AML-193 (cell line): ENCODE measurements at regions not wholly inside any gene's neighbourhood (a gene's known extent, or its start where the extent isn't known, plus 50 kb on each side); places are given as distances from the start of the nearest gene placed in this dataset.
A peak's percentile ranks its signal among the peaks of the same experiment; 100 is the strongest.

ENCODE experiments used
- DNase-seq, 2 experiments: peaks; one replicate each; lab custom pipeline; 2025; lab: John Stamatoyannopoulos, UW

DNA sequence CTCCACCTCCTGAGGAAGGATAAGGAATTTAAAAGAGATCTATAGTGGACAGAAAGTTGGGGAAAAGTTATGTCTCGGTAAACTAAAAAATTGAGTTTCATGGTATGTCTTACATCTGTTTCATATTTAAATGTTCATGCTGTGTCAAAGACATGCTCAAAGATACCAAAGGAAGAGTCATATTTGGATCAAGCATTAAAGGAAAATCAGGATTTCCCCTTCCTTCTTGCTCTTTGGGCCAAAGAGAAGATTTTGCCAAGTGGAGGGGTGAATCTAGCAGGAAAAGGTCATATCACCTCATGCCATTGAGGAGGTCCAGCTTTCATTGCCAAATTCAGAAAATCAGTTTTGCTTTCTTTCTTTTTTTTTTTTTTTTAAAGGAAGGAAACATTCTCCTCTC, 192.4 kb downstream of the OGFRL1 start:
- DNase-seq, result no peak

DNA sequence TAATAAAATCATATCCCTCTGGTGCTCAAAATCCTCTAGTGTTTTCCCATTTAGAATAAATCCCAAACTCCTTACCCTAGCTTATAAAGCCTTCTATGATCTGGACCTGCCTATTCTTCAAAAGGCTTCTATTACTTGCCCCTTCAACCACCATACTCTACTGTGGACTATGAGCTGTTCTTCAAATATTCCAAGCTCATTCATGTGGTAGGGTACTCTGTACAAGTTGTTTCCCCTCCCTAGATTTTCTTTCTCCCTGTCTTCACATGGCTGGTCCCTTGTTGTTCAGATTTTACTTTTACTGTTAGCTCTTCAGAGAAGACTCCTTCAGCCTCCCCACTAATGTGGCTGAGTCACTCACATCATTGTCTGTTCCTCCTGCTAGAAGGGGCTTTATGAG, 193.2 kb downstream of the OGFRL1 start:
- no peak for DNase-seq

DNA sequence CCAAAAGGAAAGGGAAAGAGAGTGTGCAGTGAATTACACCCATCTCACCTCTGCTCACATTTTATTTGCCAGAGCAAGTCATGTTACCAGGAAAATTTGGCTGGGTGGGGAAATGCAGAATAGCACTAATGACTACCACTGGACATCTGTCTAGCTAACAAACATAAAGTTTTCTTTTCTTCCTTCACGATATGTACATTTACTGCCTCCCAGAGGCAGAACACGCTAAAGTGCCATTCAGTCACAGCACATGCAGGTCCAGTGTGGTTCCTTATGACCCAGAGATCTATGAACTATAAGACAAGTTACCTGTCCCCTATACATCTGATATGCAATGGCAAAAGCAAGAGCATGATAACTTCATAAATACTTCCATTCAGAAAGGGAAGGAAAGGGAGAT, 194.1 kb downstream of the OGFRL1 start:
- DNase-seq, result no peak

DNA sequence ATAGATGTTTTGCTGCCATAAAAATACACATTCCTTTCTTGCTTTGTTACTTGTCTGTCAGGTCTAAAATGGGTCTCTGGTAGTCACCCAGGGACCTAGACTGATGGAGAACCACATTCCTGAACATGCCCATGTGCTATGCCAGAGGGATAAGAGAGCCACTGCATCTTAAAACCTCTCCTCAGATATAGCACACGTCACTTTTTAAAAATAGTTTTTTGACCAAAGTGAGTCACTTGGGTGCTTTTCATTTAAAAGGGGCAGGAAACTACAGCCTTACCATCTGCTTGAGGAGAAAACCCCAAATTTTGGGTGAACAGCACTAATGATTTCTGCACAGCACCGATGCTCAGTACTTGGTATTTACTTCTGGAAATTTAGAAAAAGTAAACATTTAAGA, 197.8 kb downstream of the OGFRL1 start:
- DNase-seq, result no peak

DNA sequence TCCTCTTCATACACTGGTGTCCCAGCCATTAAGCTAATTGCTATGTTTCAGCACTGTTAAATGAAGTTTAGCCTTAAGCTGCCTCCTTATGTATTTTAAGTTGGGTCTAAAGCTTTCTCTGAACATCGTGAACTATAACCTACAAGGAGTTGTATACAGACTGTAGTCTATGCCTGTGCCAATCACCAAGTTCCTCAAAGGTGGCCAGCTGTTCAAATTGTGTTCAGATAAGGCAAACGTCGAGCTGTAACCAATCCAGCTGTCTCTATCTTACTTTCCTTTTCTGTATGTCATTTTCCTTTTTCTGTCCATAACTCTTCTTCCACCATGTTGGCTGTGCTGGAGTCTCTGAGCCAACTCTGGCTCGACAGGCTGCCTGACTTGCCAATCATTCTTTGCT, 199.6 kb downstream of the OGFRL1 start:
- no peak for DNase-seq

DNA sequence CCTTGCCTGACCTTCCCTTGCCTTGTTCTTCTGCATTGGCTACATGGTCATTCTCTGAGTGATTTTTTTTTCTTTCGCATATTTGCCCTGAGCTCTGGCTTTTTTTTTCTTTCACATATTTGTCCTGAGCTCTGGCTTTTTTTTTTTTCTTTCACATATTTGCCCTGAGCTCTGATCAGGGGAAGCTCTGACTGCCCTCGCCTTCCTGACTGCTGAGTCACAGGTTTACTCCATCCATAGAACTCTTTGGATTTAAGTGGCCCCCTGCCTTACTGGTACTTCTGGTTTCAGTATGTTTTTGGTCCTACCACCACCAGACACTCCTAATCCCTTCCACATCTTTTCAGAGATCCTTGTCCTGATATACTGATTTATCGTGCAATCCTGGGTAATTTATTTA, 201.1 kb downstream of the OGFRL1 start:
- no peak for DNase-seq

DNA sequence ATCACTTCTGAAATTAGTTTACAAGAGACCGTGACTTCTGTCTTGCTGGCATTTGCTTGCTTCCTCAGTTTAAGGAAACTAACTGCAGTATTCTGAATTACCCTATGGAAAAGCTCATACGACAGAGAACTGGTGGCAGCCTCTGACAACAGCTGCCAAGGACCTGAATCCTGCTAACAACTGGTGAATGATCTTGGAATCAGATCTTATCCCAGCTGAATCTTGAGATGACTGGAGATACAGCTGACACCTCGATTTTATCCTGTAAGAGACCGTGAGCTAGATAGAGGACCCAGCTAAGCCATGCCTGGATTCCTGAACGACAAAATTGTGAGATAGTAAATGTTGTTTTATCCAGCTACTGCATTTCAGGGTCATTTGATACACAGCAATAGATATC, 202.3 kb downstream of the OGFRL1 start:
- DNase-seq, result no peak

DNA sequence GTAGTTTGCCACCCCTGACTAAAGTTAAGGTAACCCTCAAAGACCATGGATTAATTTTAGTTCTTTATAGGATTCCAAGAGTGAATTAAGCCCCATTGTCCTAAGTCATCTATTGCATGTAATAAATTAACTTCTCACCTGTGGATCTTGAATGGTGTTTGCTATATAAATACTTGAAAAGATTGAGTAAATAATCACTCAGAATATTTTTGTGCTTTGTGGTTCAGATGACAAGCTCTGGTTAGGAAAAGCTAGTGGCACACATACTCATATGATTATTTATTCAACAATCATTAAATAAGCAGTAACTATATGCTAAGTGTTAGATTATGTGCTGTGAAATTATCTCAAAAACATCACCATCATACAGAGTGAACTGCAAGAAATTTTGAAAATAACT, 203.2 kb downstream of the OGFRL1 start:
- DNase-seq, result no peak

DNA sequence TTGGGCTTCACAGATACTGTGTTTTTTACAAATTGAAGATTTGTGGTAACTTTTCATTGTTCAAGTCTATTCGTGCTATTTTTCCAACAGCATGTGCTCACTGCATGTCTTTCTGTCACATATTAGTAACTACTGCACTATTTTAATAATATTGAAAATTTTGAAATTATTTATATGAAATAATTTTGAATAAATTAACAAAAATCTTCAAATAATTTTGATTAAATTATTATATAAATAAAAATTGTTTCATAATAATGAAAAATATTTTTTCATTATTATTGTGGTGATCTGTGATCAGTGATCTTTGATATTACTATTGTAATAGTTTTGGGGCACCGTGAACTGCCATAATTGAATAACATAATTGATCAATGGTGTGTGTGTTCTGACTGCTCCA, 204.1 kb downstream of the OGFRL1 start:
- no peak for DNase-seq

DNA sequence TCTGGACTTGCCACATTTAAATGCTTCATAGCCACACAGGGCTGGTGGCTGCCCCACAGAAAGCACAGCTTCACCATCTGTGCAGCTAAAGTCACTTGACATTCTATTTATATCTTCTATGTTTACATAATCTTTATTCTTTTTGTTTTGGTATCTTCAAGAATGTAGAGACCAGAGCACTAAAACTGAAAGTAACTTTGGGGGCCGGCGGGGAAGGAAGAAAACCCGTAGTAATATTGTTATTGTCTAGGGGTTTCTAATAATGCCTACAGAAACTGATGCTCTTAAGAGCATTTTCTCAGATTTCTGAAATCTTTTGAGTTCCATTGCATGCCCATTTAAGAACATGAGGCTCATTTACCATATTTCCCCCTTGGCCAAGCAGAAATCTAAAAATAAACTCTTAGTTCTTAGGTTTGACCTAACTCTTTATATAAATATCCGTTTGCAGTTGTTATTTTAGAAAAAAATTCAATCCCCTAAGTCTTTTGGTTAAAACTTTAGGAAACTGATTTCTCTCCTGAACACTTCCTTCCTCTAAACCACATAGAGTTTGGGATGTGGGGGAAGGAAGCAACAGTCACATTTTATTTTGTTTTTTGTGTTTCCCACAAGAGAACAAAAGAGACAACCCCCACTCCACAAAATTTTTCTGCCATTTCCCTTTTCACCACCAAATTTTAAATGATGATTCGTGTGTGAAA, 207.6 kb downstream of the OGFRL1 start:
- no peak for DNase-seq

DNA sequence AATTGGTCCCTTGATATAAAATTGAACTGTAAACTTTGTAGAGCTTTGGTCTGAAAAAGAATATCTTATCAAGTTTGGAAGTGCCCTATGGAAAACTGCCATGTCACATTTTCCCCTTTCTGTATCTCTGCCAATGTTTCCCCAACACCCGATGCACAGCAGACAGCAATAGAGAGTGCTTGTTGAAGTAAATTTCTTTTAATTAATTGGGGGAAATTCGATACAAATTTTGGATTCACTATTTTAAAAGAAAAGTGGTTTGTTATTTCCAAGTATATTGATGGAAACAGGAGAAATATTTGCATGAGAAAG, 208.1 kb downstream of the OGFRL1 start:
- no peak for DNase-seq

DNA sequence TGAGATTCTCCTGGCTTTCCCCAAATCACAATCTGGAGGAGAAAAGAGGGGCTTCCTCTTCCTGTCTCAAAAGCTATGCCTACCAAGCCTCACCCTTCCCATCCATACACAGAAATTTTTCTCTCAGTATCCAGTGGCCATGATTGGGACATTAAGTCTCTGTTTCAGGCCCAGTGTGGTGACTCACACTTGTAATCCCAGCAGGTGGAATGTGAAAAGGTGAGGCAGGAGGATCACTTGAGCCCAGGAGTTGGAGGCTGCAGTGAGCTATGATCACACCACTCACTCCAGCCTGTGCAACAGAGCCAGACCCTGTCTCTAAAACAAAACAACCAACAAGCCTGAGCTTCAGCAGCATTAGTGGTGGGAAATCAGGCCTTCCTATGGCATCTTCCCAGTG, 210.0 kb downstream of the OGFRL1 start:
- DNase-seq, result no peak

DNA sequence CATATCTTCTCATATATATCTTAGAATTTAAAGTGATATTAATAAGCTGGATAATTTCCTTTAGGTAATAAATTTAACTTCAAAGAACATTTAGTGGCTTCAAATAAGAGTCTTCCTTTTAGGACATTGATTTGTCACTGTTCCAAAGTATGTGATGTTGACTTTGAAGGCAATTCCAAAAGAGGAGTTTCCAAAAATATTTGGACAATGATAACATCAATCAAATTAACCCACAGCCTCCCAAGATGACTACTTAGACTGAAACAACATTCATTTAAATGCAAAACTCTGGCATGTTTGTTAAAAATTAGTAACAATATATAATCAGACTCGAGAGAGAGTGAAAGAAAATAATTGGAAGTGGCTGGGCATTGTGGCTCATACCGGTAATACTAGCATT, 211.1 kb downstream of the OGFRL1 start:
- no peak for DNase-seq

DNA sequence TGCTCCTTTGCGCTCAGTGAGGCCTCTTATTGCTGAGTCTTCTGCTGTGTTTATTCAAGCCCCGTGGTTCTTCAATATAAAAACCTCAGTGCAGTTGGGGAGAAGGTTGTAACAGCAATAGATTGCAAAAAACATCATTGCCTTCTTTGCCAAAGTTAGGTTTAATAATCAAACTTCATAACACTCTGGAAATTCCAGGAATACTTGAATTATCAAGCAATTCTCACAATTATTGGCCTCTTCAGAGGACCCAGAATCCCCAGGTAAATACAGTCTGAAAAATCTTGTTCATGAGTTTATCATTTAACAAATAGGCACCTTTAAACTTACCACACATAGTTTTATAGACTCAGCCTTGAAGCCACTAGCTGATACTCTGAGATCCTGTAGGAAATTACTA, 213.6 kb downstream of the OGFRL1 start:
- no peak for DNase-seq

DNA sequence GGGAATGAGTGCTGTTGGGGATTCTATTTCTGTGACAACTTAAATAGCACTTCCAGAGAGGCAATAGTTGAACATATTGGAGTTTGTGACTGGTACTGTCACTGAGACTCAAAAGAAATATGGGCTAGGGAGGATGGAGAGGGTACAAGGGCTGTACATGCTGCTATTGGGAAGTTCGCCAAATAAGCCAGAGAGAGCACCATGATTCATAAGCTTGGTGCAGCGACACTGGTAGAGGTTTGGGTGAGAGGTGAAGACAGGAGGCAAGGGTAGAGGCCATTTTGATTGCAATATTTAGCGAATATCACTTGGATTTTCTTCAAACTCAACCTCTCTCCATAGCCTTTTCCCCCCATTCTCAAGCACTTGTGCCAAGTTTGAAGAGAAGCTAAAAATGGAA, 214.3 kb downstream of the OGFRL1 start:
- no peak for DNase-seq

DNA sequence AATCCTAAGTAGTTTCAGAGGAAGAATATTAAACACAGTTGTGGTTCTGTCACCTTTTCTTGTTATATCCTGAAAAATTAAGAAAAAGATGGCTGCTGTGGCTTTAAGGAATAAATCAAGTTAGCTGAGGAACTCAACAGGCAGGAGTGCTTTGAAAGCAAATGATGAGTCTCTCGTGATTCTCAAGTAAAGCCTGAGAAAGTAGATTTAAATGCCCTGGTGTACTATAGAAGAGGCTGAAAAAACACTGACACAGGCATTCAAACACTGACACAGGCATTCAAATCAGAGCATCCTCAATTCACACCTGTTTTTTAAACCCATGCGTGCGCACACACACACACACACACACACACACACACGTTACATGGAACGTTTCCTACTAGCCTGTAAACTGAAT, 218.6 kb downstream of the OGFRL1 start:
- DNase-seq, result no peak

DNA sequence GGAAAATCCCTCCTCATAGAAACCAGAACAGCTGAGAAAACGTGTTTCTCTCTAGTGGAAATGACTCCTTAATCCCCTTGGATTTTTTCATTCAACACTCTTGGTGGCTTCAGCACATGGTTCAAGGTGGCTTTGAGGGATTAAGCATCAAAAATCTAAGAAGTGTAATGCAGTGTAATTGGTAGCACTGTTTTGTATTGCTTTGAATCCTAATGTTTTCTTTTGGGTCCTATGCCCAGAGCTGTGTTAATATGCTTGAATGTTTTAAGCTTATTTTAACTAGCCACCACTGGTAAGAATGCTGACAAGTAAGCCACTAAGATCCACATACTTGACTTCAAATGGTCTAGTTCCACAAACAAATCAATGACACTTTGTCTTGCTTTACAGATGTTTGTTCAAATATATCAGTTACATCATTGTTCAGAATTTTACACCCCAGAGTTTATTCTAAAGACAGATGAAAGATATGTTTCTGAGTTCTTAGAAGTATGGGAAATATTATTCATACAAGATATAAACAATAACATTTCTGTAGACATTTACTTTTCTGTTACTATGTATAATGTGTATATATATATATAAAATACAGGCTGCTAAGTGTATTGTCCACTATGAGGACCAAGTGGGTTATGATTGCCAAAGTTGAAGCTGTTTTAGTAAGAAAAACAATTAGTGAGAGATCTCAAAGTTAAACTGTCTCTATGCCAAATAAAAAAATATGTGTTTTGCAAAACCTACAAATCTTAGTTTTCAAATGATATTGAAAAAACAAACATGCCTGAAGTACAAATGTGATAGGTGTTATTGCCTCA, 220.8 kb downstream of the OGFRL1 start:
- DNase-seq, result no peak

DNA sequence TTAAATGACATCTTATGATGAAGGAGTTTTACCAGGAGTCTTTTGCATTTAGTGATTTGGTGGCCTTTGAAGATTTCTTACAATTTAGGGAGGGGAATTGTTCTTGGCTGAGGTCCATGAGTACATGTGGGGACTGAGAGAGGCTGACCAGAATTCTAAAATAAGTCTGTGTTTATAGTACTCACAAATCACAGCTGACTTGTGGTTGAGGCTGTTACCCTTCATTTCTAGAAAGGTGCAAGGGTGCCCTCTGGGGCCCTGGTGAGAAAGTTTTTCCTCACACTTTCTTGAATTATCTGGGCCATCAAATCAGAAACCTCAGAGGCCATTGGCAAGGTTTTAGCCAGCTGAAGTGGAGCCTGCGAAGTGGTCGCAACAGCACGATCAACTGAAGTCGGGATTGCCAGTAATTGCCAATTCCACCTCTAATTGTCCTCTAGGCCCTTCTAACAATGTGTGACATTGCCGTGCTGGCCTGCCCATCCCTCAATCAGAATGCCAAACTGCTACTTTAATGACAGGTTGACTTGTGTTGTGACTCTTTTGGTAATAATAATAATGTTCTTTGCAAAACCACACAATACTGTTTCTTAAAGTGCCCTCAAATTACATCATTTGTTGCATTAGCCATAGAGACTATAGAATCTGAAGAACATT, 221.6 kb downstream of the OGFRL1 start:
- peak in 1 of 2 experiments; percentile 3 for DNase-seq

DNA sequence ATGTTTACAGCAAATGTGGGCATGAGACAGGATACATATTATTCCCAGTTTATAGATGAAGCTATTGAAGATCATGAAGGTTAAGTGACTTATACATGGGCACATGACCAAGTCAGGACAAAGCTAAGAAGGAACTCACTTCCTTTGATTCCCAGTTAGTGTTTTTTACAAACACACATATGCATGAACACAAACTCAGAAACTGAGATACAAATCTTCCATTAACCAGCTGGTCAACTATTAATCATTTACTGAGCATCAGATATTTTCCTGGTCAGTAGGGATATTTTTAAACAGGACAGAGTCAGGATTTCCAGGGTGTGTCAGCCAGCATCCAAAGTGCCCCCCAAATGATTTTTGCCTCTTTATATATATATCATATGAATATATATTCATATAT, 222.2 kb downstream of the OGFRL1 start:
- no peak for DNase-seq

DNA sequence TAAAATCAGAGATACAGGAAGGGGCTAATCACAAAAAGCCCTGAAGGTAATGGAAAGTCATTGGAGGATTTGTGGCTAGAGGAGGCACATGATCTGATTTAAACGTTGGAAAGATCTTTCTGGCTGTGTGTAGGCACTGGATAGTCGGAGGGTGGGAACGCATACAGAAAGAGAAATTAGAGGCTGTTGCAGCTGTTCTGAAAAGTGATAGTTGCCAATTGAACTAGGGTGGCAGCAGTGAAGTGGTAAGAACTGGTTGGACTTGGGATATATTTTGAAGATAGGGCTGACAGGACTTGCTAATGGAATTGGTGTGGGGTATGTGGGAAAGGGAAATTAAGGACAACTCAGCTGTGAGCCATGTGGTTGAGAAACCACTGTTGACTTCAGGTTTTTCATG, 223.6 kb downstream of the OGFRL1 start:
- no peak for DNase-seq

DNA sequence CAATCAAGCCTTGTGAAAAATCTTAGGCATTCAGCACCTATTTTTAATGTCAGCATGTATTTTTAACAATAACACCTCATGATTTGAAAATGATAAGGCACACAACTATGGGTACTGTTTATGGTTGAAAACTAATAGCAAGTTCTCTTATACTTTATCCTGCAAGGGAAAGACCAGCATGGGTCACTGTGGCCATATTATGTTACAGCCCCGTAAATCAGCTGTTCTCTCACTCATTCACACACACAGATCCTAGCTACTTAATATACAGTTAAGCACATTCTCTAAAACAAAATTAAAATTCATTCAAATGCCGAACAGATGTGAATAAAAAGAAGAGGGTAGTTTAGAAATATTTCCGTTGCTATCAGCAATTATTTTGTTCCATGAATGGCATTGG, 224.4 kb downstream of the OGFRL1 start:
- no peak for DNase-seq

DNA sequence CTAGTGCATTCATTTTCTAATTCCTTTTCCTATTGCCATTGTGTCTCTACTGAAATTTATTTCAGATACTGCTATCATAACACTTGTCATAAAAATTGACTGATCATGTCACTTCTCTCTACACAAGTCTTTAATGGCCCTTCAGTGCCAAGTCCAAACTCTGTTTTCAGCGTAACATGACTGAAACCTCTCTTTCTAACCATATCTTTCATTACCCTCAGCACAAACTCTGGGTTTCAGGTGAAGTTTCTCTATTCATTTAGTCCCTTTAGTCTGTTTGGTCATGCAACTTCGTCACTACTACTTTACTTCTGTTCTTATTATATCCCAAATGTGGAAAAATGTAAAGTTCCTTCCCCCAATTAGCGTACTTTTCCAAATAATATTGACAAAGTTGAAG, 234.9 kb downstream of the OGFRL1 start:
- no peak for DNase-seq

DNA sequence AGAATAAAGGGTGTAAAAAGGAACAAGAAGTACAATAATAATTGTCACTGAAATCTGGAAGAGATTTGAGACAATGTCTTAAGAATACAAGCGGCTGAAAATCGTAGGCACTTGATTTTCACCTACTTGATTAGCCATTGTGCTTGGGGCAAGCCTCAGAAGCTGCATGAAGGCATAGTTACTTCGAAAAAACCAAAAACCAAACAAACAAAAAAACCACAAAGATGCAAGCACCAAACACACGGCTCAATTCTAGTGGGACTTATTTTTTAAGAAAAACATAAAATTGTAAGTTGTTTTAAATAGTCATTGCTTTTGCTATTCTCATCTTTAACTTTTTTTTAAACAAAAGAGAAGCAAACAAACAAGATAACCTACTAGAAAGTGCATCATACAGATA, 235.6 kb downstream of the OGFRL1 start:
- DNase-seq, result no peak
